Psoas muscle (tissue), 7 donors: ENCODE measurements at regions not wholly inside any gene's neighbourhood (a gene's known extent, or its start where the extent isn't known, plus 50 kb on each side); places are given as distances from the start of the nearest gene placed in this dataset.

Experiments used
- ATAC-seq, 4 donors: fragments of 200-7000 bp; cut with Tn5 transposase; one replicate each; pipeline ENCODE4 v1.9.1; 2020; ENCODE audit warnings: moderate library complexity in 3 of 4, mild to moderate bottlenecking in 2 of 4
- DNase-seq, 2 donors: peaks; one replicate each; pipeline ENCODE4 v3.0.0-alpha.2; 2020
- H3K27ac ChIP-seq: fragments of 200-600 bp; one replicate; pipeline ENCODE4 v1.8.0; 2022
- H3K27me3 ChIP-seq, 3 donors: fragments of 200-600 bp in 1 of 3; one replicate each; pipeline versions ENCODE4 v1.6.1 to v1.8.0; 2013 to 2022; ENCODE audit warnings: low read length in 2 of 3, mild to moderate bottlenecking in 2 of 3, moderate library complexity in 1 of 3; ENCODE audit not compliant: insufficient read depth in 3 of 3
- H3K36me3 ChIP-seq, 2 donors: fragments of 200-600 bp in 1 of 2; one replicate each; pipeline versions ENCODE4 v1.6.1 to v1.8.0; 2013 to 2022; ENCODE audit warnings: low read depth in 1 of 2, mild to moderate bottlenecking in 1 of 2, moderate library complexity in 1 of 2; ENCODE audit not compliant: insufficient read depth in 1 of 2
- H3K4me1 ChIP-seq: fragments of 200-600 bp; one replicate; pipeline ENCODE4 v1.8.0; 2022
- H3K4me3 ChIP-seq: fragments of 200-600 bp; one replicate; pipeline ENCODE4 v1.8.0; 2022; ENCODE audit warnings: mild to moderate bottlenecking
- H3K9me3 ChIP-seq: fragments of 200-600 bp; one replicate; pipeline ENCODE4 v1.8.0; 2022
- WGBS, 3 donors: extraction: QIAGEN DNeasy Blood & Tissue Kit; methylation state at CpG; one replicate each; pipeline versions ENCODE4 v1.1.6 to v1.1.7; 2013; 5-methylcytosine and 5-hydroxymethylcytosine counted together
- intact Hi-C, 2 donors: fragments of 100-400 bp; cut with DNase I; formaldehyde crosslinking; loops; one replicate each; pipeline versions ENCODE4 v1.11.0 to v1.14.2; 2022
- TF ChIP-seq, protein P1 (sequence below): fragments of 200-600 bp; IDR thresholded peaks from one replicate; pipeline ENCODE4 v1.8.0; 2022; ENCODE audit warnings: antibody characterized with exemption
- donor health status: healthy with polysubstance abuse.
- donor health status: DM: no; HTN: no; CAD: no; lungs with moderate emphysema.
- donor health status: Bipolar disorder and iron deficiency.
- donor health status: healthy.
- donor health status: DM: yes; HTN: yes; CAD: no.
- donor health status: DM: no; HTN: no; CAD: no.
- donor health status: DM: yes; HTN: yes; CAD: no.

DNA sequence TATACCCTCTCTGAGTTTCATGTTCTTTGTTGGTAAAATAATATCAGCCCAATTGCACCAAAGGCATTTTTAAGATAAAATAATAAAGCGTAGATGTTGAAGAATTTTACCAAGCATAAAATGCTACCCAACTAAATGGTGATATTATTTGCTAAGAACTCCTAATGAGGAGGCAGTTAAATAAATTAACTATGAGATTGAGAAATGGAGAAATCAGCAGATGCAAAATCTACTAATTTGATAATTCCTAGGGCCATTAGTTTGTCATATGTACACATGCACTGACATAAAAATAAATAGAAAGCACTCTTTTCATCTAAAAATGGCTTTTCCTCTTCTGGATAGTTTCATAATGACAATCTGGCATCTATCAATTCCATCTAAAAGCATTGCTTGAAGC, 681.5 kb upstream of the FAM98A start:
- no peaks in the 10 kb centered on the region for H3K36me3 ChIP-seq
- WGBS, 3 donors = 91 to 100% (median 94%) methylated on average over 1 of the region's 1 CpG
- DNase-seq (no peak), ATAC-seq (no peak)
- intact Hi-C loops = no loop called here
- H3K4me3 ChIP-seq = no peak overlapping the region
- H3K27ac ChIP-seq = no peak overlapping the region
- no peaks in the 10 kb centered on the region for H3K9me3 ChIP-seq
- H3K4me1 ChIP-seq = no peaks in the 10 kb centered on the region
- TF ChIP-seq, protein P1, sequence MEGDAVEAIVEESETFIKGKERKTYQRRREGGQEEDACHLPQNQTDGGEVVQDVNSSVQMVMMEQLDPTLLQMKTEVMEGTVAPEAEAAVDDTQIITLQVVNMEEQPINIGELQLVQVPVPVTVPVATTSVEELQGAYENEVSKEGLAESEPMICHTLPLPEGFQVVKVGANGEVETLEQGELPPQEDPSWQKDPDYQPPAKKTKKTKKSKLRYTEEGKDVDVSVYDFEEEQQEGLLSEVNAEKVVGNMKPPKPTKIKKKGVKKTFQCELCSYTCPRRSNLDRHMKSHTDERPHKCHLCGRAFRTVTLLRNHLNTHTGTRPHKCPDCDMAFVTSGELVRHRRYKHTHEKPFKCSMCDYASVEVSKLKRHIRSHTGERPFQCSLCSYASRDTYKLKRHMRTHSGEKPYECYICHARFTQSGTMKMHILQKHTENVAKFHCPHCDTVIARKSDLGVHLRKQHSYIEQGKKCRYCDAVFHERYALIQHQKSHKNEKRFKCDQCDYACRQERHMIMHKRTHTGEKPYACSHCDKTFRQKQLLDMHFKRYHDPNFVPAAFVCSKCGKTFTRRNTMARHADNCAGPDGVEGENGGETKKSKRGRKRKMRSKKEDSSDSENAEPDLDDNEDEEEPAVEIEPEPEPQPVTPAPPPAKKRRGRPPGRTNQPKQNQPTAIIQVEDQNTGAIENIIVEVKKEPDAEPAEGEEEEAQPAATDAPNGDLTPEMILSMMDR = no peak
- no peaks in the 10 kb centered on the region for H3K27me3 ChIP-seq

DNA sequence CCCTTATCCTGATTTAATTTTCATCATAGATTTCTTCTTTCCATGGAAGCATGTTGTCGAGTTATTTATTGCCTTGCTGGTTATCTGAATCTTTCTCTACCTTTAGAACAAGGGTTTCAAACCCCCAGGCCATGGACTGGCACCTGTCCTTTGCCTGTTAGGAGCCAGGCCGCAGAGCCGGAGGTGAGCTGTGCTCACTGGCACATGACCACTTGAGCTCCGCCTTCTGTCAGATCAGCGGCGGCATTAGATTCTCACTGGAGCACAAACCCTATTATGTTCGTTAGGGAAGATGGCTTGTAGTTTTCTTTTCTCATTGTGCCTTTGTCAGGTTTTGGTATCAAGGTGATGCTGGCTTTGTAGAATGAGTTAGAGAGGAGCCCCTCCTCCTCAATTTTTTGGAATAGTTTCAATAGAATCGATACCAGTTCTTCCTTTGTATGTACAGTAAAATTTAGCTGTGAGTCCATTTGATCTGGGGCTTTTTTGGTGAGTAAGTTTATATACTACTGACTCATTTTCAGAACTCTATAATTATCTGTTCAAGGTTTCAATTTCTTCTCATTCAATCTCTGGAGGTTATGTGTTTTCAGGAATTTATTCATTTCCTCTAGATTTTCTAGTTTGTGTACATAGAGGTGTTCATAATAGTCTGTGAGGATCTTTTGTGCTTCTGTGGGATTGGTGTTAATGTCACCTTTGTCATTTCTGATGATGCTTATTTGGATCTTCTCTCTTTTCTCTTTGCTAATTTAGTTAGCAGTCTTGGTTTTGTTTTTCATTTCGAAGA, 668.0 kb upstream of the FAM98A start:
- Histone ChIP-seq H3K4me1 (no peaks in the 10 kb centered on the region), H3K36me3 (no peaks in the 10 kb centered on the region), H3K27ac (no peak overlapping the region), H3K4me3 (no peak overlapping the region), H3K27me3 (no peaks in the 10 kb centered on the region), H3K9me3 (no peaks in the 10 kb centered on the region)
- 84 to 88% (median 86%) methylated on average over 9 of the region's 9 CpGs for WGBS, 3 donors
- TF ChIP-seq, protein P1 = no peak
- DNase-seq (no peak), ATAC-seq (no peak)
- intact Hi-C loops = no loop called here

DNA sequence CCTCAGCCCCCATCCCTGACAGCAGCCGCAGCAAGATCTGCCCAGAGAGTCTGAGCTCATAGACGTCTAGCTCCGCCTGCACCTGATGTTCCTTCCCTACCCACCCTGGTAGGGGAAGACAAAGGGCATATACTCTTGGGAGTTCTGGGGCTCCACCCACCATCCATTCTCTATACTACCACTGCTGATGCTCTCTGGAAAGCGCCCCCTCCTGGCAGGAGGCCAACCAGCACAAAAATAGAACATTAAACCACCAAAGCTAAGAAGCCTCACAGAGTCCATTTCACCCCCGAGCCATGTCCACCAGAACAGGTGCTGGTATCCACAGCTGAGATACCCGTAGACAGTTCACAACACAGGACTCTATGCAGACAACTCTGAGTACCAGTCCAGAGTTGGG, 662.6 kb upstream of the FAM98A start:
- no peaks in the 10 kb centered on the region for H3K4me1 ChIP-seq
- DNase-seq (no peak), ATAC-seq (no peak)
- H3K4me3 ChIP-seq = no peak overlapping the region
- no peaks in the 10 kb centered on the region for H3K9me3 ChIP-seq
- TF ChIP-seq, protein P1 = no peak
- H3K27ac ChIP-seq = no peak overlapping the region
- WGBS, 3 donors = 67 to 74% (median 69%) methylated on average over 6 of the region's 6 CpGs
- H3K27me3 ChIP-seq = no peaks in the 10 kb centered on the region
- H3K36me3 ChIP-seq = no peaks in the 10 kb centered on the region
- intact Hi-C loops = no loop called here

DNA sequence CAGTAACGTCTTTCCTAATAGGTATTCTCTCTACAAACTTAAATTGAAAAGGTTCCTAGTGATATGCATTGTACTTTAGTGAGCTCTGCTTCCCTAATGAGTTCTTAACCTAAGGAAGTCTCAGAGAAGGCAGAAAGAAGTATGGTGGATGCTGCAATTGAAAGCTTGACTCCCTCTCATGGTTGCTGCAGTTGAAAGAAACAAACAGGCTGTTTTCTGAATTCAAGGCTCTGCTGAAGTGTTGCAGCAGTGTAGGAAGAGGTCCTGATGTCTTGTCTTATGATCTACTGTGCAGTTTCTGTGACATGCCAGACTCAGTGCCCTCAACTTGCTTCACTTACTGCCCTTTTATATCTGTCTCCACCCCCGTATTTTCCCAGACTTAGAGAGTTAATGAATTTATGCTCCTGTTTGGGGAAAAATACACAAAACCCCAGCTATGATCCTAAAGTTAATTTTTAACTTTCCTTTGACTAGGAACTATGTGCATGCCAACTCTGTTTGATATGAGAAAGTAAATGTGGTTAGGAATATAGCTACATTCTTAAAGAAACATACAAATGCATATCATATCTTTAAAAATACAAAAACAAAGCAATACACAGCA, 655.3 kb upstream of the FAM98A start:
- Histone ChIP-seq H3K4me1 (no peaks in the 10 kb centered on the region), H3K4me3 (no peak overlapping the region), H3K27me3 (no peaks in the 10 kb centered on the region), H3K9me3 (no peaks in the 10 kb centered on the region), H3K27ac (no peak overlapping the region), H3K36me3 (no peaks in the 10 kb centered on the region)
- TF ChIP-seq, protein P1 = no peak
- intact Hi-C loops = no loop called here
- DNase-seq = no peak
- 71 to 77% (median 72%) methylated on average over 2 of the region's 2 CpGs for WGBS, 3 donors
- no peak for ATAC-seq
